ENCODE measurements at regions not wholly inside any gene's neighbourhood (a gene's known extent, or its start where the extent isn't known, plus 50 kb on each side); places are given as distances from the start of the nearest gene placed in this dataset.

- SMC1A ChIA-PET (ENCODE audit: uncharacterized antibody, unreplicated experiment), result interaction anchor here (0.5 kb wide), 1 partner anchor 1607 kb away, joined by 3 read pairs; no protein-coding TSS in a partner anchor
- BruUV-seq (replicated peaks), result no TSS peak
- ATAC-seq, result no peak
- Histone ChIP-seq H3K27me3 (replicated peaks in 1 of 2; ENCODE audit: control insufficient read depth in 2 of 2, insufficient read depth in 2 of 2, low read length in 1 of 2) (no peaks in the 10 kb centered on the region), H3K4me2 (ENCODE audit: control insufficient read depth, insufficient read depth) (no peak overlapping the region), H3K9ac (ENCODE audit: control insufficient read depth, insufficient read depth, low read length) (no peak overlapping the region), H3K79me2 (ENCODE audit: control insufficient read depth, insufficient read depth, low read length) (no peaks in the 10 kb centered on the region), H3K4me1 (ENCODE audit: control insufficient read depth, insufficient read depth, low read length) (no peaks in the 10 kb centered on the region; the same call in 1 of the 2 replicates), H3K4me3 (no peak overlapping the region), H3K36me3 (ENCODE audit: control insufficient read depth in 2 of 2, insufficient read depth in 2 of 2, low read length in 1 of 2) (no peaks in the 10 kb centered on the region), H4K20me1 (ENCODE audit: control insufficient read depth, insufficient read depth) (no peaks in the 10 kb centered on the region), H3K27ac (ENCODE audit: control insufficient read depth, insufficient read depth) (no peak overlapping the region), H3K9me3 (replicated peaks; ENCODE audit: control insufficient read depth, insufficient read depth, low read length) (no peaks in the 10 kb centered on the region), H2AFZ (ENCODE audit: control insufficient read depth, low read depth, low read length) (no peak overlapping the region)
- DNase-seq (ENCODE audit: low read depth, low spot score), result no peak
- in situ Hi-C loops (cut with MboI), result no loop called here
- intact Hi-C loops (cut with micrococcal nuclease; ENCODE audit: unreplicated experiment), result no loop called here
- RAD21 ChIA-PET (ENCODE audit: unreplicated experiment), result no interaction called here
- TF ChIP-seq FOXK2 (IDR thresholded peaks at IDR 0.05) (no peak), CBFB (IDR thresholded peaks at IDR 0.05; ENCODE audit: low read depth) (no peak), POLR2AphosphoS2 (IDR thresholded peaks at IDR 0.05; ENCODE audit: low read depth, low read length) (no peak), ASH2L (IDR thresholded peaks at IDR 0.05; ENCODE audit: borderline replicate concordance, low read depth) (no peak), RAD51 (IDR thresholded peaks at IDR 0.05) (no peak), MYB (IDR thresholded peaks at IDR 0.05; ENCODE audit: borderline replicate concordance, low read depth, low read length) (no peak), MTA3 (IDR thresholded peaks at IDR 0.05; ENCODE audit: borderline replicate concordance, low read length) (no peak), ZNF592 (IDR thresholded peaks at IDR 0.05) (no peak), JUNB (IDR thresholded peaks at IDR 0.05) (no peak), CBX3 (IDR thresholded peaks at IDR 0.05; ENCODE audit: borderline replicate concordance, low read depth) (no peak), PAX8 (IDR thresholded peaks at IDR 0.05) (no peak), SREBF2 (IDR thresholded peaks at IDR 0.05; ENCODE audit: low read length) (no peak), EP300 (IDR thresholded peaks at IDR 0.05; ENCODE audit: borderline replicate concordance in 1 of 2, control insufficient read depth in 1 of 2, low read depth in 2 of 2, low read length in 2 of 2) (no peak), SPI1 (IDR thresholded peaks at IDR 0.05; ENCODE audit: borderline replicate concordance, insufficient read depth, low read depth, low read length) (no peak), RELA (IDR thresholded peaks at IDR 0.05; ENCODE audit: borderline replicate concordance, partially characterized antibody) (no peak)
- FAIRE-seq, result no peak
- 0% methylated on average over 1 of the region's 1 CpG for WGBS (ENCODE audit: insufficient coverage, insufficient replicate concordance, low lambda C conversion rate, missing lambda C conversion rate)
- CTCF ChIA-PET, result interaction anchor here (0.7 kb wide), 1 partner anchor 14 kb away, joined by 3 read pairs; no protein-coding TSS in a partner anchor
- POLR2A ChIA-PET, result interaction anchor here (0.5 kb wide), 1 partner anchor 1321 kb away, joined by 11 read pairs; no protein-coding TSS in a partner anchor
Observed at GRCh38 chr3:105137911-105138310, 228.8 kb upstream of the ALCAM start.
